ENCODE measurements at regions not wholly inside any gene's neighbourhood (a gene's known extent, or its start where the extent isn't known, plus 50 kb on each side); places are given as distances from the start of the nearest gene placed in this dataset.

DNA sequence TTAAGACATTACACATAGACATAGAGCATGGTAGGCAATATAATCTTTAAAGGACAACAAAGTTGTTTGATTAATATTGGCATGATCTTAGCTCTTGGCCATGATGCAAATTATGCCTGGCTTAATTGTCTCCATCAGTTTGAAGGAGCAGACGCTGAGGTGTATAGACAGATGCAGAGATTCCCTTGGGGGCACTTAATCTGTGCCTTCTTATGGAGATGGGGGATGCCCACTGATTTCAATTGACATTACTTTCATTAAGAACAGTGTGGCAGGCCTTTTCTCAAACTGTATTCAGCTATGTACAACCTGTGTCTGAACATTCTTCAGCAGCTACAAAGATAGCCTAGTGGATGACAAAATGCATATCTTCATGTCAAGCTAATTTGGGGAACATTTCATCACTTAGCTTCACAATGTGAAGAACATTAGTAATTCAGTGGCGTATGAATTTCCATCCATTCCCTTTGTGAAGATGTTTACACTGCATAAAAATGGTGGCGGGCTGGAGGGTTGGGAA lies 85.3 kb upstream of the MYCBP2 start:
- no peak for TF ChIP-seq CTCF (IDR thresholded peaks at IDR 0.05; ENCODE audit: low read depth, low read length)
- DNase-seq (ENCODE audit: extremely low read depth, low read depth): no peak

DNA sequence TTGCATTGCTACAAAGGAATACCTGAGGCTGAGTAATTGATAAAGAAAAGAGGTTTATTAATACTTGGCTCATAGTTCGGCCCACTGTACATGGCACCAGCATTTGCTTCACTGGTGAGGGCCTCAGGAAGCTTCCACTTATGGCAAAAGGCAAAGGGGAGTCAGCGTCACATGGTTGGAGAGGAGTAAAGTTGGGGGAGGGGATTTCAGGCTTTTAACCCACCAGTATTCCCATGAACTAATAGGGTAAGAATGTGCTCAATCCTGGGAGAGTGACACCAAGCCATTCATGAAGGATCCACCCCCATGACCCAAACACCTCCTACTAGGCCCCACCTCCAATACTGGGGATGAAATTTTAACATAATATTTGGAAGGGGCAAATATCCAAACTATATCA lies 82.5 kb upstream of the MYCBP2 start:
- DNase-seq (ENCODE audit: extremely low read depth, low read depth): no peak
- TF ChIP-seq CTCF (IDR thresholded peaks at IDR 0.05; ENCODE audit: low read depth, low read length): no peak

DNA sequence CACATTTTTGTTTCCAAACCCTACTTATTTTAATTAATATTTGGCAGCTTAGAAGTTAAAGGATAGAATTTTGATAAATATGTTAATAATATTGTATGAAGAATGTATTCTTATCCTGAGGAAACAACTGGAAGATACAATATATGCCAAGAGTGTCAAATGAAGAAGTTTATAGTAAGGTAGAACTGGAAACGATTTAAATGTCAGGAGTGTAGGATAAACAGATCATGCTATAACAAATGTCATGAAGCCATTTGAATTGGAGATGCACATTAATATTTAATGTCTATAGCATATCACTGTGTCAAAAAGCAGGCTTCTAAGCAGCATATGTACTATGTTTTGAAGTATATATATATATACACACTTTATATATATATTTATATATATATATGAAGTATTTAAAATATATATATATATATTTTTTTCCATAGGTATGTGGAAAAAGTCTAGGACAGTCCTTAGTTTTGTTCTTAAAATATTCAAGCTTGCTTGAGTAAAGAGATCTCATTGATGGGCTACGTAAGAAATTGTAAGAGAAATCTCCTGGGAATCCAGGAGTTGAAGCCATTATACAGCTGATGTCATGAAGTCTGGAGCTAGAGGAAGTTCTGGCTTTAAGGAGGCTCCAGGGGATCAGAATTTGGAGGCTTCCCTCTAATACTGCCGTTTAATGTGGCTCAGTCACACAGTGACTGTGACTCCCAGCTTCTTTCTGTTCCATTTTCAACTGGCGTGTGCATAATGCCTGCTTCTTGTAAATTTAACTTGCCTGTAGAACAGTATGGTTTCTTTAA lies 79.9 kb upstream of the MYCBP2 start:
- no peak for TF ChIP-seq CTCF (IDR thresholded peaks at IDR 0.05; ENCODE audit: low read depth, low read length)
- DNase-seq (ENCODE audit: extremely low read depth, low read depth): no peak

- no peak for DNase-seq (ENCODE audit: extremely low read depth, low read depth)
- no peak for TF ChIP-seq CTCF (IDR thresholded peaks at IDR 0.05; ENCODE audit: low read depth, low read length)
These were observed 72.1 kb upstream of the MYCBP2 start for GRCh38 chr13:77398825-77399620.

DNA sequence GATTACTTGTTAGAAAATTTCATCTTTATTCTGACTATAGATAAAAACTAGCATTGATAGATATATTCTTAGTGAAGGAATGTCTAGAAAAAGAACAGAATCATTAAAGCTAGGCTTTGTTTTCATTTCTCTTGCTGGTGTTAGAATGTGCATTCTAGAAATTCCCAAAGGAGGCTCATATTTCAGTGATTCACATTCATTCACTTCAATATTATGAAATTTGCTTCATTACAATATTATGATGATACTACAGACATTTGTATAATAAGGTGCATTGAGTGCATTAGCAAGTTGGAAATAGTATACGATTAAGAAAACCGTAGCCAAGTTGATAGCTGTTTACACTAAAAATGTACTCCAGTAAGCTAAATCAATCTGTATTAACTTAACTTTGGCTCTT lies 70.7 kb upstream of the MYCBP2 start:
- no peak for DNase-seq (ENCODE audit: extremely low read depth, low read depth)
- no peak for TF ChIP-seq CTCF (IDR thresholded peaks at IDR 0.05; ENCODE audit: low read depth, low read length)

- DNase-seq (ENCODE audit: extremely low read depth, low read depth): no peak
- no peak for TF ChIP-seq CTCF (IDR thresholded peaks at IDR 0.05; ENCODE audit: low read depth, low read length)
These were observed 64.6 kb upstream of the MYCBP2 start for GRCh38 chr13:77391475-77391874.

DNA sequence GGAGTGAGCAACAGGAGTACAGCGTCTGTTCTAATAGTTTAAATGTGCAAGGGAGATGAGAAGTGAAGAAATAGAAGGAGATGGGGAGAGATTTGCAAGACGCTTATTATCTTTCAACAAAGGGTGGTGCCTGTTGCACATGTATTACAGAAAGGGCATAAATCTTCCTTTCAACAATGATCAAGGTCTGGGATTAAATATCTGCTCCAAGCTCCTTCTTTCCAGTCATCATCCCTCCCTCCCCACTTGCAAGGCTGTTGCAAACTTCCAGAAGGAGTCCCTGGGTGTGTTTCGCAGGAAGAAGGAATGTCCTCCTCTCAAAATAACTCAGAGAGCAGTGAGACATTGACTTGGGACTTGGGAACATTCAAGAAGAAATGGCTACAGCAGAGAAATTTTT lies 63.5 kb upstream of the MYCBP2 start:
- no peak for DNase-seq (ENCODE audit: extremely low read depth, low read depth)
- no peak for TF ChIP-seq CTCF (IDR thresholded peaks at IDR 0.05; ENCODE audit: low read depth, low read length)
